SK-N-SH (cell line): ENCODE measurements at regions not wholly inside any gene's neighbourhood (a gene's known extent, or its start where the extent isn't known, plus 50 kb on each side); places are given as distances from the start of the nearest gene placed in this dataset.
"Not testable (repeated sequence)": the region's sequence is repeated elsewhere in the genome, so short reads cannot be mapped to it uniquely, and the experiment has no call there.

Experiments
- CTCF ChIA-PET: fragments of 300-600, 350-600 bp; formaldehyde crosslinking; extraction: SDS; loops from one replicate; lab custom pipeline; 2021; lab: Yijun Ruan, JAX
- POLR2A ChIA-PET: fragments of 350-600 bp; sonication (Branson Sonifier 250); formaldehyde crosslinking; extraction: SDS; loops from one replicate; lab custom pipeline; 2020; ENCODE audit warnings: antibody characterized with exemption, inconsistent platforms; lab: Yijun Ruan, JAX
- DNase-seq: peaks from one replicate; pipeline ENCODE4 v3.0.0; 2012
- H2AFZ ChIP-seq: fragments of 200-600 bp; sonication (generic); 2 replicates; pipeline ENCODE4 v1.8.1; 2016; ENCODE audit warnings: antibody characterized with exemption, mild to moderate bottlenecking, low read depth
- H3F3A ChIP-seq: fragments of 200-600 bp; sonication (generic); replicated peaks from 2 replicates; pipeline ENCODE3; 2016; ENCODE audit warnings: antibody characterized with exemption, mild to moderate bottlenecking; ENCODE audit not compliant: insufficient read depth
- H3K27ac ChIP-seq, 2 experiments: fragments of 200-500 bp in 1 of 2; fragments of 200-600 bp in 1 of 2; sonication (Bioruptor generic) in 1 of 2; sonication (generic), shearing (Covaris generic) in 1 of 2; 2 replicates each; pipeline versions ENCODE4 v1.5.1 to v1.6.1; 2014 to 2016; ENCODE audit warnings: low read depth in 2 of 2, inconsistent platforms in 1 of 2, low read length in 1 of 2, mild to moderate bottlenecking in 1 of 2, mixed read lengths in 1 of 2
- H3K27me3 ChIP-seq: fragments of 200-600 bp; sonication (generic), shearing (Covaris generic); 2 replicates; pipeline ENCODE4 v1.6.1; 2016; ENCODE audit warnings: mixed run types; ENCODE audit not compliant: insufficient read depth
- H3K36me3 ChIP-seq, 2 experiments: fragments of 200-500 bp in 1 of 2; fragments of 200-600 bp in 1 of 2; sonication (Bioruptor generic) in 1 of 2; sonication (generic) in 1 of 2; replicated peaks in 1 of 2; 2 replicates each; pipeline versions ENCODE3 to v1.5.1; 2014 to 2016; ENCODE audit warnings: low read length in 1 of 2, mild to moderate bottlenecking in 1 of 2; ENCODE audit not compliant: insufficient read depth in 2 of 2, control insufficient read depth in 1 of 2
- H3K4me1 ChIP-seq, 2 experiments: fragments of 200-500 bp in 1 of 2; fragments of 200-600 bp in 1 of 2; sonication (Bioruptor generic) in 1 of 2; sonication (generic), shearing (Covaris generic) in 1 of 2; 2 replicates each; pipeline versions ENCODE4 v1.5.1 to v1.6.1; 2014 to 2016; ENCODE audit warnings: low read depth in 1 of 2, low read length in 1 of 2, mixed run types in 1 of 2; ENCODE audit not compliant: insufficient read depth in 2 of 2, control insufficient read depth in 1 of 2
- H3K4me2 ChIP-seq: fragments of 200-600 bp; sonication (generic), shearing (Covaris generic); 2 replicates; pipeline ENCODE4 v1.6.1; 2017; ENCODE audit warnings: mixed run types
- H3K4me3 ChIP-seq, 2 experiments: fragments of 200-500 bp in 1 of 2; fragments of 200-600 bp in 1 of 2; sonication (Bioruptor generic) in 1 of 2; sonication (generic), shearing (Covaris generic) in 1 of 2; 2 replicates each; pipeline versions ENCODE4 v1.5.1 to v1.8.1; 2014 to 2016; ENCODE audit warnings: low read depth in 2 of 2, inconsistent platforms in 1 of 2, low read length in 1 of 2, mild to moderate bottlenecking in 1 of 2, mixed read lengths in 1 of 2, moderate library complexity in 1 of 2
- H3K79me2 ChIP-seq: fragments of 200-600 bp; sonication (generic); 2 replicates; pipeline ENCODE4 v1.8.1; 2017; ENCODE audit warnings: mild to moderate bottlenecking; ENCODE audit not compliant: insufficient read depth
- H3K9ac ChIP-seq: fragments of 200-600 bp; sonication (generic); 2 replicates; pipeline ENCODE4 v1.6.1; 2017; ENCODE audit warnings: mixed run types
- H3K9me2 ChIP-seq: fragments of 200-600 bp; sonication (generic); 2 replicates; pipeline ENCODE4 v1.6.1; 2017; ENCODE audit warnings: mixed run types
- H3K9me3 ChIP-seq: fragments of 200-600 bp; sonication (generic); 2 replicates; pipeline ENCODE4 v1.6.1; 2017; ENCODE audit warnings: mixed run types, mild to moderate bottlenecking, moderate library complexity
- H4K20me1 ChIP-seq: fragments of 200-600 bp; sonication (generic); 2 replicates; pipeline ENCODE4 v1.6.1; 2017; ENCODE audit warnings: mild to moderate bottlenecking, mixed run types; ENCODE audit not compliant: insufficient read depth
- CHD2 ChIP-seq: fragments of 150-350 bp; IDR thresholded peaks from 2 replicates; pipeline ENCODE4 v1.6.1; 2018; ENCODE audit warnings: low read length; ENCODE audit not compliant: partially characterized antibody
- EP300 ChIP-seq, 2 experiments: IDR thresholded peaks; 2 replicates each; pipeline versions ENCODE4 v1.4.0 to v1.6.1; 2012; ENCODE audit warnings: borderline replicate concordance in 1 of 2, low read depth in 1 of 2, low read length in 1 of 2
- EZH2phosphoT487 ChIP-seq: fragments of 200-600 bp; sonication (generic); IDR thresholded peaks from 2 replicates; pipeline ENCODE4 v1.6.1; 2017; ENCODE audit warnings: low read depth, mixed run types, mild to moderate bottlenecking, antibody characterized with exemption, moderate library complexity, borderline replicate concordance
- FOSL2 ChIP-seq: IDR thresholded peaks from 2 replicates; pipeline ENCODE4 v1.4.0; 2012; ENCODE audit warnings: low read depth, mild to moderate bottlenecking, moderate library complexity, borderline replicate concordance
- GABPA ChIP-seq: IDR thresholded peaks from 2 replicates; pipeline ENCODE4 v1.4.0; 2012; ENCODE audit warnings: low read depth, mild to moderate bottlenecking
- MXI1 ChIP-seq: IDR thresholded peaks from 2 replicates; pipeline ENCODE4 v1.6.1; 2012; ENCODE audit warnings: mild to moderate bottlenecking, low read depth, low read length, improper control_type of control experiment
- NRF1 ChIP-seq: IDR thresholded peaks from 2 replicates; pipeline ENCODE4 v1.6.1; 2012; ENCODE audit warnings: low read depth, mild to moderate bottlenecking, low read length
- RAD21 ChIP-seq: IDR thresholded peaks from 2 replicates; pipeline ENCODE4 v1.6.1; 2012; ENCODE audit warnings: mild to moderate bottlenecking, low read length
- WGBS: methylation state at CpG from one replicate; pipeline ENCODE4 v1.1.6; 2017; ENCODE audit warnings: low lambda C conversion rate; 5-methylcytosine and 5-hydroxymethylcytosine counted together

DNA sequence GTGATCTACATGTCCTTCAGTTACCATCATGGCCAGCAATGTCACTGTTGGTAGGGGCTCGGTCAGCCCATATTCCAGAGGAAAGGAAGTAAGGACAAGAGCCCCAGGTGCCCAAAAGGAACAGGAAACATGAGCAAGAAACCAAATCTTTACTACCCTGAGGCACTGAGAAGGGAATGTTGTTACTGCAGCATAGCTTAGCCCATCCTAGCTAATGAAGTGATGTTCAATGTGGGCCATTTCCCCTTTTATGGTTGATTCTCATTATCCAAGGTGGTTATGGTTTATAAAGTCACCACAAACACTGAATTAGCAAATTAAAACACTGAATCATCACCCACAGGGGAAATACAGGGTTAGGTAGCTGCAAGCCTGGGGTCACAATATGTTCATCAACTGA, 88.4 kb upstream of the C10orf90 start:
- no peak for DNase-seq
- Histone ChIP-seq H3K36me3 (no peaks in the 10 kb centered on the region), H3K9me2 (no peaks in the 10 kb centered on the region), H2AFZ (no peak overlapping the region), H3K27me3 (no peaks in the 10 kb centered on the region), H3K4me3 (no peak overlapping the region), H3K79me2 (no peaks in the 10 kb centered on the region), H3F3A (no peaks in the 10 kb centered on the region), H3K4me2 (no peak overlapping the region), H3K27ac (no peak overlapping the region), H3K9ac (no peak overlapping the region), H3K9me3 (no peaks in the 10 kb centered on the region)
- POLR2A ChIA-PET: no interaction called here
- WGBS: 26% methylated on average over 1 of the region's 1 CpG
- TF ChIP-seq MXI1 (no peak), GABPA (no peak), RAD21 (no peak)
- TF ChIP-seq, all 33 proteins: peak for 0
- H3K4me1 ChIP-seq: no peaks in the 10 kb centered on the region
- CTCF ChIA-PET: interaction anchor here (1.2 to 1.8 kb wide), 2 partner anchors 10 to 818 kb away, joined by 3 to 7 read pairs; no protein-coding TSS in a partner anchor
- H4K20me1 ChIP-seq: no peaks in the 10 kb centered on the region

DNA sequence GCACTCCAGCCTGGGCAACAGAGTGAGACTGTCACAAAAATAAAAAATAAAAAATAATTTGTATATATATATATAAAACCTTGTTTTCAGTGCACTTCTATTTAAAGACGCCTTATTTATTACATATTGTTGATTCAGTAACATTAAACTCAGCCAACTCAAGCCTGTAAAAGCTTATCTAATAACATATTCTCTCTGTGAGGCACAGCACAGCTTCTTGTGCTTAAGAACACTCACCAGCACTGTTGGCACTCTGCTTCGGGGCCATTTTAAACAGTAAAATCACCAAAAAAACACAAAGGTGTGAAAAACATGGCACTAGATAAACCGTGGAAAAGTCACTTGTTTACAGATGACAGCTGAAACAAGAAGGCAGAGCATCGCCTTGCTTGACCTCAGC, 89.0 kb upstream of the C10orf90 start:
- Histone ChIP-seq H3K27ac (no peak overlapping the region), H3K9ac (no peak overlapping the region), H4K20me1 (no peaks in the 10 kb centered on the region), H3K4me3 (no peak overlapping the region), H2AFZ (no peak overlapping the region), H3K9me3 (0 out of 2 replicates have a peak, but pooled peaks cover 4% of the 10 kb centered on the region), H3K4me1 (no peaks in the 10 kb centered on the region), H3K27me3 (no peaks in the 10 kb centered on the region), H3K36me3 (no peaks in the 10 kb centered on the region)
- POLR2A ChIA-PET: no interaction called here
- WGBS: 22% methylated on average over 4 of the region's 4 CpGs
- CTCF ChIA-PET: interaction anchor here (1.2 to 1.8 kb wide), 2 partner anchors 10 to 817 kb away, joined by 3 to 7 read pairs; no protein-coding TSS in a partner anchor
- TF ChIP-seq CHD2: no peak
- no peak for TF ChIP-seq NRF1
- no peak for TF ChIP-seq FOSL2
- no peak for TF ChIP-seq EZH2phosphoT487
- TF ChIP-seq EP300 (IDR thresholded peaks at IDR 0.05; ENCODE audit: borderline replicate concordance in 1 of 2, low read depth in 1 of 2, low read length in 1 of 2): no peak
- TF ChIP-seq, all 33 proteins: peak for 0
- no peak for DNase-seq
- Histone ChIP-seq H3K9me2 (no peaks in the 10 kb centered on the region), H3F3A (no peaks in the 10 kb centered on the region), H3K79me2 (no peaks in the 10 kb centered on the region), H3K4me2 (no peak overlapping the region)

DNA sequence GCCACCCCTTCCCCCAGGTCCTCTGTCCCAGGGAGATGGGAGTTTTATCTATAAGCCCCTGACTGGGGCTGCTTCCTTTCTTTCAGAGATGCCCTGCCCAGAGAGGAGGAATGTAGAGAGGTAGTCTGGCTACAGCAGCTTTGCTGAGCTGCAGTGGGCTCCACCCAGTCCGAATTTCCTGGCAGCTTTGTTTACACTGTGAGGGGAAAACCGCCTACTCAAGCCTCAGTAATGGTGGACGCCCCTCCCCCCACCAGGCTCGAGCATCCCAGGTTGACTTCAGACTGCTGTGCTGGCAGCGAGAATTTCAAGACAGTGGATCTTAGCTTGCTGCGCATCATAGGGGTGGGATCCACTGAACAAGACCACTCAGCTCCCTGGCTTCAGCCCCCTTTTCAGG, 96.2 kb upstream of the C10orf90 start:
- not testable (repeated sequence) for H3K9me2 ChIP-seq
- CTCF ChIA-PET: interaction anchor here (1.2 kb wide), 1 partner anchor 18 kb away, joined by 4 read pairs; no protein-coding TSS in a partner anchor
- 0% methylated on average over 3 of the region's 6 CpGs for WGBS

More for the DNA sequence above, 96.2 kb upstream of the C10orf90 start:
- H3K4me2 ChIP-seq, H3F3A ChIP-seq, H3K79me2 ChIP-seq, H3K9ac ChIP-seq, DNase-seq, POLR2A ChIA-PET, H3K9me3 ChIP-seq, H3K4me1 ChIP-seq, H2AFZ ChIP-seq, H3K27me3 ChIP-seq, H3K36me3 ChIP-seq, H3K27ac ChIP-seq, H4K20me1 ChIP-seq, H3K4me3 ChIP-seq: not testable (repeated sequence)
